ENCODE measurements at regions not wholly inside any gene's neighbourhood (a gene's known extent, or its start where the extent isn't known, plus 50 kb on each side); places are given as distances from the start of the nearest gene placed in this dataset.
"Not testable (repeated sequence)": the region's sequence is repeated elsewhere in the genome, so short reads cannot be mapped to it uniquely, and the experiment has no call there.

GRCh38 chr16:65825191-65825856 is 541.2 kb upstream of the CDH5 start:
- Histone ChIP-seq H3K9me3 (ENCODE audit: control insufficient read depth, low read length) (no peaks in the 10 kb centered on the region), H3K4me3 (ENCODE audit: insufficient read depth, low read depth, low read length, poor library complexity, severe bottlenecking) (no peak overlapping the region), H3K27me3 (replicated peaks; ENCODE audit: control insufficient read depth, insufficient read depth, low read length, poor library complexity, severe bottlenecking) (no peaks in the 10 kb centered on the region), H3K36me3 (ENCODE audit: control insufficient read depth, insufficient read depth, low read length) (no peaks in the 10 kb centered on the region), H3K27ac (ENCODE audit: insufficient read depth, low read length, poor library complexity, severe bottlenecking) (no peak overlapping the region), H3K4me1 (ENCODE audit: control insufficient read depth, insufficient read depth, low read length, poor library complexity, severe bottlenecking) (no peaks in the 10 kb centered on the region)
- DNase-seq = no peak

GRCh38 chr16:65822148-65822547 is 544.3 kb upstream of the CDH5 start:
- no peak overlapping the region for H3K27ac ChIP-seq (ENCODE audit: insufficient read depth, low read length, poor library complexity, severe bottlenecking)
- H3K4me3 ChIP-seq (ENCODE audit: insufficient read depth, low read depth, low read length, poor library complexity, severe bottlenecking) = no peak overlapping the region
- no peaks in the 10 kb centered on the region for H3K4me1 ChIP-seq (ENCODE audit: control insufficient read depth, insufficient read depth, low read length, poor library complexity, severe bottlenecking)
- no peaks in the 10 kb centered on the region for H3K27me3 ChIP-seq (replicated peaks; ENCODE audit: control insufficient read depth, insufficient read depth, low read length, poor library complexity, severe bottlenecking)
- no peaks in the 10 kb centered on the region for H3K36me3 ChIP-seq (ENCODE audit: control insufficient read depth, insufficient read depth, low read length)
- H3K9me3 ChIP-seq (ENCODE audit: control insufficient read depth, low read length) = no peaks in the 10 kb centered on the region
- no peak for DNase-seq

GRCh38 chr16:65819136-65819898 is 547.2 kb upstream of the CDH5 start:
- no peak for DNase-seq
- H3K4me1 ChIP-seq (ENCODE audit: control insufficient read depth, insufficient read depth, low read length, poor library complexity, severe bottlenecking) = no peaks in the 10 kb centered on the region
- H3K9me3 ChIP-seq (ENCODE audit: control insufficient read depth, low read length) = no peaks in the 10 kb centered on the region
- H3K27ac ChIP-seq (ENCODE audit: insufficient read depth, low read length, poor library complexity, severe bottlenecking) = no peak overlapping the region
- H3K4me3 ChIP-seq (ENCODE audit: insufficient read depth, low read depth, low read length, poor library complexity, severe bottlenecking) = no peak overlapping the region
- no peaks in the 10 kb centered on the region for H3K36me3 ChIP-seq (ENCODE audit: control insufficient read depth, insufficient read depth, low read length)
- no peaks in the 10 kb centered on the region for H3K27me3 ChIP-seq (replicated peaks; ENCODE audit: control insufficient read depth, insufficient read depth, low read length, poor library complexity, severe bottlenecking)

- Histone ChIP-seq H3K27ac (ENCODE audit: insufficient read depth, low read length, poor library complexity, severe bottlenecking) (no peak overlapping the region), H3K4me1 (ENCODE audit: control insufficient read depth, insufficient read depth, low read length, poor library complexity, severe bottlenecking) (no peaks in the 10 kb centered on the region), H3K27me3 (replicated peaks; ENCODE audit: control insufficient read depth, insufficient read depth, low read length, poor library complexity, severe bottlenecking) (no peaks in the 10 kb centered on the region), H3K36me3 (ENCODE audit: control insufficient read depth, insufficient read depth, low read length) (no peaks in the 10 kb centered on the region), H3K9me3 (ENCODE audit: control insufficient read depth, low read length) (no peaks in the 10 kb centered on the region), H3K4me3 (ENCODE audit: insufficient read depth, low read depth, low read length, poor library complexity, severe bottlenecking) (no peak overlapping the region)
- DNase-seq = no peak
Measured at GRCh38 chr16:65817799-65818198, 548.7 kb upstream of the CDH5 start.

- Histone ChIP-seq H3K4me3 (ENCODE audit: insufficient read depth, low read depth, low read length, poor library complexity, severe bottlenecking) (no peak overlapping the region), H3K4me1 (ENCODE audit: control insufficient read depth, insufficient read depth, low read length, poor library complexity, severe bottlenecking) (no peaks in the 10 kb centered on the region)
- no peak for DNase-seq
Measured at GRCh38 chr16:65817066-65817465, 549.4 kb upstream of the CDH5 start.

GRCh38 chr16:65816556-65816955 is 549.9 kb upstream of the CDH5 start:
- Histone ChIP-seq H3K27me3 (replicated peaks; ENCODE audit: control insufficient read depth, insufficient read depth, low read length, poor library complexity, severe bottlenecking) (no peaks in the 10 kb centered on the region), H3K9me3 (ENCODE audit: control insufficient read depth, low read length) (no peaks in the 10 kb centered on the region), H3K27ac (ENCODE audit: insufficient read depth, low read length, poor library complexity, severe bottlenecking) (no peak overlapping the region), H3K36me3 (ENCODE audit: control insufficient read depth, insufficient read depth, low read length) (no peaks in the 10 kb centered on the region), H3K4me3 (ENCODE audit: insufficient read depth, low read depth, low read length, poor library complexity, severe bottlenecking) (no peak overlapping the region), H3K4me1 (ENCODE audit: control insufficient read depth, insufficient read depth, low read length, poor library complexity, severe bottlenecking) (no peaks in the 10 kb centered on the region)
- no peak for DNase-seq

More at GRCh38 chr16:65817066-65817465, 549.4 kb upstream of the CDH5 start:
- Histone ChIP-seq H3K9me3 (ENCODE audit: control insufficient read depth, low read length) (no peaks in the 10 kb centered on the region), H3K27ac (ENCODE audit: insufficient read depth, low read length, poor library complexity, severe bottlenecking) (no peak overlapping the region), H3K36me3 (ENCODE audit: control insufficient read depth, insufficient read depth, low read length) (no peaks in the 10 kb centered on the region), H3K27me3 (replicated peaks; ENCODE audit: control insufficient read depth, insufficient read depth, low read length, poor library complexity, severe bottlenecking) (no peaks in the 10 kb centered on the region)

GRCh38 chr16:65815707-65816106 is 550.8 kb upstream of the CDH5 start:
- H3K36me3 ChIP-seq (ENCODE audit: control insufficient read depth, insufficient read depth, low read length) = no peaks in the 10 kb centered on the region
- DNase-seq = no peak
- no peak overlapping the region for H3K4me3 ChIP-seq (ENCODE audit: insufficient read depth, low read depth, low read length, poor library complexity, severe bottlenecking)
- no peak overlapping the region for H3K27ac ChIP-seq (ENCODE audit: insufficient read depth, low read length, poor library complexity, severe bottlenecking)
- no peaks in the 10 kb centered on the region for H3K4me1 ChIP-seq (ENCODE audit: control insufficient read depth, insufficient read depth, low read length, poor library complexity, severe bottlenecking)
- no peaks in the 10 kb centered on the region for H3K9me3 ChIP-seq (ENCODE audit: control insufficient read depth, low read length)
- H3K27me3 ChIP-seq (replicated peaks; ENCODE audit: control insufficient read depth, insufficient read depth, low read length, poor library complexity, severe bottlenecking) = no peaks in the 10 kb centered on the region

GRCh38 chr16:65813879-65814278 is 552.6 kb upstream of the CDH5 start:
- not testable (repeated sequence) for H3K36me3 ChIP-seq (ENCODE audit: control insufficient read depth, insufficient read depth, low read length); H3K27ac ChIP-seq (ENCODE audit: insufficient read depth, low read length, poor library complexity, severe bottlenecking); H3K4me3 ChIP-seq (ENCODE audit: insufficient read depth, low read depth, low read length, poor library complexity, severe bottlenecking); DNase-seq; H3K4me1 ChIP-seq (ENCODE audit: control insufficient read depth, insufficient read depth, low read length, poor library complexity, severe bottlenecking); H3K9me3 ChIP-seq (ENCODE audit: control insufficient read depth, low read length); H3K27me3 ChIP-seq (replicated peaks; ENCODE audit: control insufficient read depth, insufficient read depth, low read length, poor library complexity, severe bottlenecking)

- no peak overlapping the region for H3K27ac ChIP-seq (ENCODE audit: insufficient read depth, low read length, poor library complexity, severe bottlenecking)
- no peak for DNase-seq
- H3K4me1 ChIP-seq (ENCODE audit: control insufficient read depth, insufficient read depth, low read length, poor library complexity, severe bottlenecking) = no peaks in the 10 kb centered on the region
- H3K4me3 ChIP-seq (ENCODE audit: insufficient read depth, low read depth, low read length, poor library complexity, severe bottlenecking) = no peak overlapping the region
- no peaks in the 10 kb centered on the region for H3K36me3 ChIP-seq (ENCODE audit: control insufficient read depth, insufficient read depth, low read length)
- H3K27me3 ChIP-seq (replicated peaks; ENCODE audit: control insufficient read depth, insufficient read depth, low read length, poor library complexity, severe bottlenecking) = no peaks in the 10 kb centered on the region
- no peaks in the 10 kb centered on the region for H3K9me3 ChIP-seq (ENCODE audit: control insufficient read depth, low read length)
Measured at GRCh38 chr16:65809627-65810026, 556.9 kb upstream of the CDH5 start.

- Histone ChIP-seq H3K27me3 (replicated peaks; ENCODE audit: control insufficient read depth, insufficient read depth, low read length, poor library complexity, severe bottlenecking) (no peaks in the 10 kb centered on the region), H3K27ac (ENCODE audit: insufficient read depth, low read length, poor library complexity, severe bottlenecking) (no peak overlapping the region), H3K9me3 (ENCODE audit: control insufficient read depth, low read length) (no peaks in the 10 kb centered on the region), H3K4me1 (ENCODE audit: control insufficient read depth, insufficient read depth, low read length, poor library complexity, severe bottlenecking) (no peaks in the 10 kb centered on the region), H3K36me3 (ENCODE audit: control insufficient read depth, insufficient read depth, low read length) (no peaks in the 10 kb centered on the region), H3K4me3 (ENCODE audit: insufficient read depth, low read depth, low read length, poor library complexity, severe bottlenecking) (no peak overlapping the region)
- no peak for DNase-seq
Measured at GRCh38 chr16:65808790-65809189, 557.7 kb upstream of the CDH5 start.
